GM20000 (cell line): ENCODE measurements at regions not wholly inside any gene's neighbourhood (a gene's known extent, or its start where the extent isn't known, plus 50 kb on each side); places are given as distances from the start of the nearest gene placed in this dataset.

ENCODE experiments used
- DNase-seq: peaks from one replicate; pipeline ENCODE4 v3.0.0; 2012; ENCODE audit warnings: low spot score
- CTCF ChIP-seq: IDR thresholded peaks from 2 replicates; pipeline ENCODE4 v1.5.1; 2012; ENCODE audit warnings: mild to moderate bottlenecking, control low read depth; ENCODE audit errors: extremely low read depth, missing control alignments

GRCh38 chr3:72191209-72191960, 406.4 kb upstream of the PROK2 start:
- DNase-seq = no peak
- no peak for TF ChIP-seq CTCF

GRCh38 chr3:72190050-72190449, 405.1 kb upstream of the PROK2 start:
- no peak for TF ChIP-seq CTCF
- no peak for DNase-seq

- DNase-seq = no peak
- no peak for TF ChIP-seq CTCF
Observed at GRCh38 chr3:72189339-72189738, 404.4 kb upstream of the PROK2 start.

GRCh38 chr3:72188536-72188935, 403.6 kb upstream of the PROK2 start:
- DNase-seq = no peak
- no peak for TF ChIP-seq CTCF

GRCh38 chr3:72187131-72187530, 402.2 kb upstream of the PROK2 start:
- TF ChIP-seq CTCF = no peak
- DNase-seq = no peak

GRCh38 chr3:72186400-72186855, 401.5 kb upstream of the PROK2 start:
- DNase-seq = no peak
- no peak for TF ChIP-seq CTCF

GRCh38 chr3:72185549-72186399, 400.8 kb upstream of the PROK2 start:
- DNase-seq = peak; percentile 23
- no peak for TF ChIP-seq CTCF
